ENCODE measurements at regions not wholly inside any gene's neighbourhood (a gene's known extent, or its start where the extent isn't known, plus 50 kb on each side); places are given as distances from the start of the nearest gene placed in this dataset.

- TF ChIP-seq TSHZ1 (tag by site-specific recombination; IDR thresholded peaks at IDR 0.05; ENCODE audit: borderline replicate concordance) = no peak
- TF ChIP-seq CTCF (tag by site-specific recombination; IDR thresholded peaks at IDR 0.05) = no peak
- no peak for TF ChIP-seq KLF10 (tag by site-specific recombination; IDR thresholded peaks at IDR 0.05)
- TF ChIP-seq SETDB1 (IDR thresholded peaks at IDR 0.05; ENCODE audit: insufficient read length, low read length) = no peak
- TF ChIP-seq BCL11B (tag by site-specific recombination; IDR thresholded peaks at IDR 0.05; ENCODE audit: low read depth) = no peak
- no peak for TF ChIP-seq PBX3 (CRISPR knock-in tag; IDR thresholded peaks at IDR 0.05)
Observed at GRCh38 chr4:30605616-30606190, 114.5 kb upstream of the PCDH7 start.
